HCT116 (cell line): ENCODE measurements at regions not wholly inside any gene's neighbourhood (a gene's known extent, or its start where the extent isn't known, plus 50 kb on each side); places are given as distances from the start of the nearest gene placed in this dataset.

Experiments
- EZH2 ChIP-seq: fragments of 200-600 bp; sonication (generic); IDR thresholded peaks from 2 replicates; pipeline ENCODE4 v1.6.1; 2017; ENCODE audit warnings: antibody characterized with exemption, mixed run types
- FOSL1 ChIP-seq: IDR thresholded peaks from 2 replicates; pipeline ENCODE4 v1.6.1; 2012; ENCODE audit warnings: low read depth
- POLR2A ChIP-seq: IDR thresholded peaks from 2 replicates; pipeline ENCODE4 v1.7.0; 2011; ENCODE audit warnings: borderline replicate concordance; ENCODE audit not compliant: insufficient read depth, insufficient read length; ENCODE audit errors: extremely low read depth
- POLR2AphosphoS5 ChIP-seq: IDR thresholded peaks from 2 replicates; pipeline ENCODE4 v1.6.1; 2011; ENCODE audit warnings: mild to moderate bottlenecking, low read depth, low read length, moderate library complexity
- RAD21 ChIP-seq: IDR thresholded peaks from 2 replicates; pipeline ENCODE4 v1.6.1; 2012; ENCODE audit warnings: low read depth, mild to moderate bottlenecking
- TCF7L2 ChIP-seq: IDR thresholded peaks from 2 replicates; pipeline ENCODE4 v1.7.0; 2011; ENCODE audit warnings: borderline replicate concordance, inconsistent platforms; ENCODE audit not compliant: insufficient read depth, insufficient read length; ENCODE audit errors: extremely low read depth
- YY1 ChIP-seq: IDR thresholded peaks from 2 replicates; pipeline ENCODE4 v1.6.1; 2011; ENCODE audit warnings: low read length, low read depth, moderate library complexity, mild to moderate bottlenecking; ENCODE audit not compliant: insufficient replicate concordance; ENCODE audit errors: extremely low read depth
- ZFX ChIP-seq: fragments of 450-650 bp; IDR thresholded peaks from 2 replicates; pipeline ENCODE4 v1.6.1; 2017
- ZNF274 ChIP-seq: fragments of 200-500 bp; sonication (Bioruptor generic); IDR thresholded peaks from 2 replicates; pipeline ENCODE4 v1.6.1; 2014; ENCODE audit warnings: mild to moderate bottlenecking, low read depth, low read length, inconsistent platforms
- TF ChIP-seq, protein P1 (sequence below), 3 experiments: fragments of 200-600 bp in 1 of 3; sonication (generic) in 1 of 3; IDR thresholded peaks in 2 of 3; conservative IDR thresholded peaks in 1 of 3; 2 replicates each; pipeline ENCODE4 v1.5.1; 2012 to 2017; ENCODE audit warnings: low read depth in 2 of 3, low read length in 2 of 3, antibody characterized with exemption in 1 of 3, borderline replicate concordance in 1 of 3, control low read depth in 1 of 3, mild to moderate bottlenecking in 1 of 3, mixed read lengths in 1 of 3, mixed run types in 1 of 3, moderate library complexity in 1 of 3; ENCODE audit not compliant: insufficient read depth in 1 of 3

DNA sequence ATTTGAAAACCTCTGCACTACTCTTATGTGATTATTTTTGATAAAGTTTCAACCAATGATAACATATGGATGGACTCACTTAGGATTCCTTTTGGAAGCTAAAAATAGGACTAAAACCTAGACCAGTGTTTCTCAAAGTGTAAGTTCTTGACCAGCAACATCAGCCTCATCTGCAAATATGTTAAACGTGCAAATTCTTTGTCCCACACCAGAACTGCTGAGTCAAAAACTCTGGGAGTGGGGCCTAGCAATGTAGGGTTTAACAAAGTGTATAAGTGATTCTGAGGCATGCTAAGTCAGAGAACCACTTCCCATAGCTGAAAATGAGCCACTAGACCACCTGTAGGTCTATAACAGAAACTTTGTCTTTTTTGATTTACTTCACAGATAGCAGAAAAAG, 1247.2 kb upstream of the PIK3C3 start:
- no peak for TF ChIP-seq YY1
- TF ChIP-seq POLR2A, result no peak
- TF ChIP-seq POLR2AphosphoS5, result no peak
- no peak for TF ChIP-seq RAD21
- TF ChIP-seq, protein P1, sequence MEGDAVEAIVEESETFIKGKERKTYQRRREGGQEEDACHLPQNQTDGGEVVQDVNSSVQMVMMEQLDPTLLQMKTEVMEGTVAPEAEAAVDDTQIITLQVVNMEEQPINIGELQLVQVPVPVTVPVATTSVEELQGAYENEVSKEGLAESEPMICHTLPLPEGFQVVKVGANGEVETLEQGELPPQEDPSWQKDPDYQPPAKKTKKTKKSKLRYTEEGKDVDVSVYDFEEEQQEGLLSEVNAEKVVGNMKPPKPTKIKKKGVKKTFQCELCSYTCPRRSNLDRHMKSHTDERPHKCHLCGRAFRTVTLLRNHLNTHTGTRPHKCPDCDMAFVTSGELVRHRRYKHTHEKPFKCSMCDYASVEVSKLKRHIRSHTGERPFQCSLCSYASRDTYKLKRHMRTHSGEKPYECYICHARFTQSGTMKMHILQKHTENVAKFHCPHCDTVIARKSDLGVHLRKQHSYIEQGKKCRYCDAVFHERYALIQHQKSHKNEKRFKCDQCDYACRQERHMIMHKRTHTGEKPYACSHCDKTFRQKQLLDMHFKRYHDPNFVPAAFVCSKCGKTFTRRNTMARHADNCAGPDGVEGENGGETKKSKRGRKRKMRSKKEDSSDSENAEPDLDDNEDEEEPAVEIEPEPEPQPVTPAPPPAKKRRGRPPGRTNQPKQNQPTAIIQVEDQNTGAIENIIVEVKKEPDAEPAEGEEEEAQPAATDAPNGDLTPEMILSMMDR (IDR thresholded peaks at IDR 0.05 in 2 of 3, conservative IDR thresholded peaks at IDR 0.05 in 1 of 3; ENCODE audit: borderline replicate concordance in 1 of 3, insufficient read depth in 1 of 3, low read depth in 2 of 3, low read length in 2 of 3), result no peak
- no peak for TF ChIP-seq ZNF274
- no peak for TF ChIP-seq TCF7L2
- TF ChIP-seq ZFX, result no peak
- no peak for TF ChIP-seq EZH2
- TF ChIP-seq FOSL1, result no peak
